ENCODE measurements at regions not wholly inside any gene's neighbourhood (a gene's known extent, or its start where the extent isn't known, plus 50 kb on each side); places are given as distances from the start of the nearest gene placed in this dataset.

DNA sequence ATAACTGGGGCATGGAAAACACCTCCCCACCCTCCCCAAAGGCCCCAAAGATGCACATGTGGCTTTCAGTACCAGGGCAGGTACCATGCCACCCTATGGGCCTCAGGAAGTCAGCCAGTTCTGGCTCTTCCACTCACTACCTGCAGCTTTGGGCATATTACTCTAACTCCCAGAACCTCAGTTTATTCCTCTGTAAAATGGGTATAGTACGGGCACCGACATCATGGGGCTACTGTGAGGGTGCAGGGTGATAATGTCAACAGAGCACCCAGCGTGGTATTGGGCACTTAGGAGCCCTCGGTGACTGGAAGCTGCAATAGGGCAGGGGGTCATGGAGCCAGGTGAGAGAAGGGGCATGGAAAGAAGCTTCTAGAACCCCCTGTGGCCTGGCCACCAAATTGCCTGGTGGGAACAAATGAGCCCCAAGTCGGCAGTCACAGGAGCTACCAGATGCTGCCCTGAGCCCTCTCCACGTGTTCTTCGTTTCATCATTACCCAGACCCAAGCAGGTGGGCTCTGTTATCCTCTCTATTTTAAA, 512.1 kb downstream of the SHQ1 start:
- TF ChIP-seq, protein P1, sequence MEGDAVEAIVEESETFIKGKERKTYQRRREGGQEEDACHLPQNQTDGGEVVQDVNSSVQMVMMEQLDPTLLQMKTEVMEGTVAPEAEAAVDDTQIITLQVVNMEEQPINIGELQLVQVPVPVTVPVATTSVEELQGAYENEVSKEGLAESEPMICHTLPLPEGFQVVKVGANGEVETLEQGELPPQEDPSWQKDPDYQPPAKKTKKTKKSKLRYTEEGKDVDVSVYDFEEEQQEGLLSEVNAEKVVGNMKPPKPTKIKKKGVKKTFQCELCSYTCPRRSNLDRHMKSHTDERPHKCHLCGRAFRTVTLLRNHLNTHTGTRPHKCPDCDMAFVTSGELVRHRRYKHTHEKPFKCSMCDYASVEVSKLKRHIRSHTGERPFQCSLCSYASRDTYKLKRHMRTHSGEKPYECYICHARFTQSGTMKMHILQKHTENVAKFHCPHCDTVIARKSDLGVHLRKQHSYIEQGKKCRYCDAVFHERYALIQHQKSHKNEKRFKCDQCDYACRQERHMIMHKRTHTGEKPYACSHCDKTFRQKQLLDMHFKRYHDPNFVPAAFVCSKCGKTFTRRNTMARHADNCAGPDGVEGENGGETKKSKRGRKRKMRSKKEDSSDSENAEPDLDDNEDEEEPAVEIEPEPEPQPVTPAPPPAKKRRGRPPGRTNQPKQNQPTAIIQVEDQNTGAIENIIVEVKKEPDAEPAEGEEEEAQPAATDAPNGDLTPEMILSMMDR (IDR thresholded peaks at IDR 0.05): no peak
- TF ChIP-seq POLR2AphosphoS5 (IDR thresholded peaks at IDR 0.05) (no peak), POLR2A (IDR thresholded peaks at IDR 0.05) (no peak), EP300 (IDR thresholded peaks at IDR 0.05; ENCODE audit: low read depth) (no peak)

All from transverse colon (tissue), 4 donors.